ENCODE measurements at regions not wholly inside any gene's neighbourhood (a gene's known extent, or its start where the extent isn't known, plus 50 kb on each side); places are given as distances from the start of the nearest gene placed in this dataset.

DNA sequence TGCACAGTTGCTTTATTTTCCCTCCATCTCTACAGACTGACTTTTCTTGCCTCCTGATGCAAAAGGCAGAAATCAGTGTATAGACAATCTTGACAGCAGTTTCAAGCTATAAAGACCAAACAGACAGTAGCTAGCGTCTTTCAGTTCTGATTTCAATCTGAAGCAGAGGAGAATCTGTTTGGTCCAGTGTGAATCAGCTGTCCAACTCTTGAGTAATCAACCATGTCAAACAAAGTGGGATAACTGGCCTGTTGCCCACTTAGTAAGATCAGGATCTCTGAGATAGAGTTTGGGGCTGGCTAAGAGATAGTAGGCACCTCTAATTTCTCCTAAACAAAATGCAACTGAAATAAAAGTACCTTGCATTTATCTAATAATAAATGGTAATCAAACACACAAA is 797.4 kb upstream of the FBXO33 start (continued):
- TF ChIP-seq, protein P1, sequence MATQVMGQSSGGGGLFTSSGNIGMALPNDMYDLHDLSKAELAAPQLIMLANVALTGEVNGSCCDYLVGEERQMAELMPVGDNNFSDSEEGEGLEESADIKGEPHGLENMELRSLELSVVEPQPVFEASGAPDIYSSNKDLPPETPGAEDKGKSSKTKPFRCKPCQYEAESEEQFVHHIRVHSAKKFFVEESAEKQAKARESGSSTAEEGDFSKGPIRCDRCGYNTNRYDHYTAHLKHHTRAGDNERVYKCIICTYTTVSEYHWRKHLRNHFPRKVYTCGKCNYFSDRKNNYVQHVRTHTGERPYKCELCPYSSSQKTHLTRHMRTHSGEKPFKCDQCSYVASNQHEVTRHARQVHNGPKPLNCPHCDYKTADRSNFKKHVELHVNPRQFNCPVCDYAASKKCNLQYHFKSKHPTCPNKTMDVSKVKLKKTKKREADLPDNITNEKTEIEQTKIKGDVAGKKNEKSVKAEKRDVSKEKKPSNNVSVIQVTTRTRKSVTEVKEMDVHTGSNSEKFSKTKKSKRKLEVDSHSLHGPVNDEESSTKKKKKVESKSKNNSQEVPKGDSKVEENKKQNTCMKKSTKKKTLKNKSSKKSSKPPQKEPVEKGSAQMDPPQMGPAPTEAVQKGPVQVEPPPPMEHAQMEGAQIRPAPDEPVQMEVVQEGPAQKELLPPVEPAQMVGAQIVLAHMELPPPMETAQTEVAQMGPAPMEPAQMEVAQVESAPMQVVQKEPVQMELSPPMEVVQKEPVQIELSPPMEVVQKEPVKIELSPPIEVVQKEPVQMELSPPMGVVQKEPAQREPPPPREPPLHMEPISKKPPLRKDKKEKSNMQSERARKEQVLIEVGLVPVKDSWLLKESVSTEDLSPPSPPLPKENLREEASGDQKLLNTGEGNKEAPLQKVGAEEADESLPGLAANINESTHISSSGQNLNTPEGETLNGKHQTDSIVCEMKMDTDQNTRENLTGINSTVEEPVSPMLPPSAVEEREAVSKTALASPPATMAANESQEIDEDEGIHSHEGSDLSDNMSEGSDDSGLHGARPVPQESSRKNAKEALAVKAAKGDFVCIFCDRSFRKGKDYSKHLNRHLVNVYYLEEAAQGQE (IDR thresholded peaks at IDR 0.05) = no peak
- no peak for TF ChIP-seq JUND (IDR thresholded peaks at IDR 0.05)
- TF ChIP-seq, protein P2, sequence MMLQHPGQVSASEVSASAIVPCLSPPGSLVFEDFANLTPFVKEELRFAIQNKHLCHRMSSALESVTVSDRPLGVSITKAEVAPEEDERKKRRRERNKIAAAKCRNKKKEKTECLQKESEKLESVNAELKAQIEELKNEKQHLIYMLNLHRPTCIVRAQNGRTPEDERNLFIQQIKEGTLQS (IDR thresholded peaks at IDR 0.05) = no peak
- TF ChIP-seq, protein P3, sequence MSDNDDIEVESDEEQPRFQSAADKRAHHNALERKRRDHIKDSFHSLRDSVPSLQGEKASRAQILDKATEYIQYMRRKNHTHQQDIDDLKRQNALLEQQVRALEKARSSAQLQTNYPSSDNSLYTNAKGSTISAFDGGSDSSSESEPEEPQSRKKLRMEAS (IDR thresholded peaks at IDR 0.05) = no peak

DNA sequence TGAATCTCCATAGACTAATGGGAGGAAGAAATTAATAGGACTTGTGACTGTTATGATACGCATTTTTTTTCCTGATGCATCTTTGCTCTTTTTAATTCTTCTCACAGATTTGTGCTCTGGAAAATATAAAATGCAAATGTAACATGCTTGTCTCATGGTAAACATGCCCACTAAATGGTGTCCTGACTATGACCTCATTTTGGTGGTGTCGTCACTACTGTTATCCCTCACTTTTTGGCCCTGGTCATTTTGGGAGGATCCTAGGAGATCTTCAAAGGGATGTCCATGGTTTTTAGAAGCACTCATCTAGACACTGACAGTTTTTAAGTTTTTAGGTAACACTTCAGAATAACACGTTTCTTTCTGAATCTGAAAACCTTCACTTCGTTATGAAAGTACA is 790.8 kb upstream of the FBXO33 start:
- Histone ChIP-seq H3K27ac (ENCODE audit: low read depth in 1 of 2, low read length in 2 of 2) (no peak overlapping the region), H3K9me3 (ENCODE audit: control insufficient read depth in 4 of 4, low read length in 3 of 4) (no peaks in the 10 kb centered on the region), H3K36me3 (ENCODE audit: control insufficient read depth in 4 of 4, insufficient read depth in 3 of 4, low read depth in 1 of 4, low read length in 3 of 4) (no peaks in the 10 kb centered on the region), H3K27me3 (ENCODE audit: control insufficient read depth in 4 of 4, insufficient read depth in 4 of 4, low read length in 3 of 4) (no peaks in the 10 kb centered on the region), H3K9ac (ENCODE audit: low read depth in 1 of 2, low read length in 2 of 2) (no peak overlapping the region), H3K4me1 (ENCODE audit: control insufficient read depth in 4 of 4, insufficient read depth in 4 of 4, low read length in 3 of 4) (no peaks in the 10 kb centered on the region), H3K4me3 (ENCODE audit: low read depth in 1 of 3, low read length in 3 of 3) (no peak overlapping the region)
- no peak for DNase-seq (ENCODE audit: low spot score)
- 75% methylated on average over 4 of the region's 4 CpGs for WGBS
- TF ChIP-seq, protein P4, sequence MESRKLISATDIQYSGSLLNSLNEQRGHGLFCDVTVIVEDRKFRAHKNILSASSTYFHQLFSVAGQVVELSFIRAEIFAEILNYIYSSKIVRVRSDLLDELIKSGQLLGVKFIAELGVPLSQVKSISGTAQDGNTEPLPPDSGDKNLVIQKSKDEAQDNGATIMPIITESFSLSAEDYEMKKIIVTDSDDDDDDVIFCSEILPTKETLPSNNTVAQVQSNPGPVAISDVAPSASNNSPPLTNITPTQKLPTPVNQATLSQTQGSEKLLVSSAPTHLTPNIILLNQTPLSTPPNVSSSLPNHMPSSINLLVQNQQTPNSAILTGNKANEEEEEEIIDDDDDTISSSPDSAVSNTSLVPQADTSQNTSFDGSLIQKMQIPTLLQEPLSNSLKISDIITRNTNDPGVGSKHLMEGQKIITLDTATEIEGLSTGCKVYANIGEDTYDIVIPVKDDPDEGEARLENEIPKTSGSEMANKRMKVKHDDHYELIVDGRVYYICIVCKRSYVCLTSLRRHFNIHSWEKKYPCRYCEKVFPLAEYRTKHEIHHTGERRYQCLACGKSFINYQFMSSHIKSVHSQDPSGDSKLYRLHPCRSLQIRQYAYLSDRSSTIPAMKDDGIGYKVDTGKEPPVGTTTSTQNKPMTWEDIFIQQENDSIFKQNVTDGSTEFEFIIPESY (IDR thresholded peaks at IDR 0.05) = no peak
- TF ChIP-seq NR2F2 (IDR thresholded peaks at IDR 0.05) = no peak
- TF ChIP-seq GABPA (IDR thresholded peaks at IDR 0.05 in 1 of 2, conservative IDR thresholded peaks at IDR 0.05 in 1 of 2) = no peak
- TF ChIP-seq JUND (IDR thresholded peaks at IDR 0.05) = no peak
- TF ChIP-seq HNF4G (IDR thresholded peaks at IDR 0.05) = no peak
- TF ChIP-seq, protein P5, sequence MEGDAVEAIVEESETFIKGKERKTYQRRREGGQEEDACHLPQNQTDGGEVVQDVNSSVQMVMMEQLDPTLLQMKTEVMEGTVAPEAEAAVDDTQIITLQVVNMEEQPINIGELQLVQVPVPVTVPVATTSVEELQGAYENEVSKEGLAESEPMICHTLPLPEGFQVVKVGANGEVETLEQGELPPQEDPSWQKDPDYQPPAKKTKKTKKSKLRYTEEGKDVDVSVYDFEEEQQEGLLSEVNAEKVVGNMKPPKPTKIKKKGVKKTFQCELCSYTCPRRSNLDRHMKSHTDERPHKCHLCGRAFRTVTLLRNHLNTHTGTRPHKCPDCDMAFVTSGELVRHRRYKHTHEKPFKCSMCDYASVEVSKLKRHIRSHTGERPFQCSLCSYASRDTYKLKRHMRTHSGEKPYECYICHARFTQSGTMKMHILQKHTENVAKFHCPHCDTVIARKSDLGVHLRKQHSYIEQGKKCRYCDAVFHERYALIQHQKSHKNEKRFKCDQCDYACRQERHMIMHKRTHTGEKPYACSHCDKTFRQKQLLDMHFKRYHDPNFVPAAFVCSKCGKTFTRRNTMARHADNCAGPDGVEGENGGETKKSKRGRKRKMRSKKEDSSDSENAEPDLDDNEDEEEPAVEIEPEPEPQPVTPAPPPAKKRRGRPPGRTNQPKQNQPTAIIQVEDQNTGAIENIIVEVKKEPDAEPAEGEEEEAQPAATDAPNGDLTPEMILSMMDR (IDR thresholded peaks at IDR 0.05; ENCODE audit: low read depth, low read length, missing input control) = no peak
- TF ChIP-seq, protein P3 (IDR thresholded peaks at IDR 0.05) = no peak
- TF ChIP-seq RXRA (IDR thresholded peaks at IDR 0.05) = no peak
- no peak for TF ChIP-seq SP1 (IDR thresholded peaks at IDR 0.05)
- no peak for TF ChIP-seq FOXA2 (IDR thresholded peaks at IDR 0.05)
- TF ChIP-seq FOXA1 (IDR thresholded peaks at IDR 0.05) = no peak
- no peak for TF ChIP-seq YY1 (IDR thresholded peaks at IDR 0.05)
- no peak for TF ChIP-seq RAD21 (IDR thresholded peaks at IDR 0.05)
- TF ChIP-seq TAF1 (conservative IDR thresholded peaks at IDR 0.05) = no peak
